Cardiac muscle cell (in vitro differentiated cells and primary cell): ENCODE measurements at regions not wholly inside any gene's neighbourhood (a gene's known extent, or its start where the extent isn't known, plus 50 kb on each side); places are given as distances from the start of the nearest gene placed in this dataset.

Experiments used
- DNase-seq, 2 donors: peaks; one replicate each; pipeline versions ENCODE4 v3.0.0 to v3.0.0-alpha.2; 2010 to 2017; ENCODE audit warnings: low read depth in 1 of 2, low spot score in 1 of 2
- H3K27ac ChIP-seq: fragments of 200-600 bp; sonication (generic); 2 replicates; pipeline ENCODE4 v1.5.1; 2016
- H3K27me3 ChIP-seq: fragments of 200-600 bp; sonication (generic); 2 replicates; pipeline ENCODE4 v1.6.0; 2016; ENCODE audit warnings: control low read depth
- H3K36me3 ChIP-seq: fragments of 200-600 bp; sonication (generic); 2 replicates; pipeline ENCODE4 v1.5.1; 2016; ENCODE audit warnings: control low read depth
- H3K4me1 ChIP-seq: fragments of 200-600 bp; sonication (generic); 2 replicates; pipeline ENCODE4 v1.8.1; 2017; ENCODE audit warnings: low read depth, mild to moderate bottlenecking, mixed run types
- H3K4me3 ChIP-seq: fragments of 200-600 bp; sonication (generic); 2 replicates; pipeline ENCODE4 v1.5.1; 2016; ENCODE audit warnings: mild to moderate bottlenecking
- H3K9me3 ChIP-seq: fragments of 200-600 bp; sonication (generic); 2 replicates; pipeline ENCODE4 v1.5.1; 2017; ENCODE audit warnings: low read depth, mild to moderate bottlenecking, control low read depth
- CTCF ChIP-seq: IDR thresholded peaks from 2 replicates; pipeline ENCODE4 v1.5.1; 2012; ENCODE audit warnings: low read depth, mild to moderate bottlenecking, low read length

- Histone ChIP-seq H3K27ac (no peak overlapping the region), H3K4me3 (no peak overlapping the region), H3K36me3 (no peaks in the 10 kb centered on the region), H3K27me3 (no peaks in the 10 kb centered on the region), H3K4me1 (no peaks in the 10 kb centered on the region), H3K9me3 (no peaks in the 10 kb centered on the region)
- TF ChIP-seq CTCF = no peak
- no peak for DNase-seq
Observed at GRCh38 chr10:129005804-129006203, 461.2 kb upstream of the MGMT start.

GRCh38 chr10:129018511-129018910, 448.5 kb upstream of the MGMT start:
- peaks cover 7% of the 10 kb centered on the region for H3K4me1 ChIP-seq
- TF ChIP-seq CTCF = no peak
- no peak overlapping the region for H3K27ac ChIP-seq
- H3K4me3 ChIP-seq = no peak overlapping the region
- no peak for DNase-seq
- H3K36me3 ChIP-seq = no peaks in the 10 kb centered on the region
- H3K27me3 ChIP-seq = no peaks in the 10 kb centered on the region
- no peaks in the 10 kb centered on the region for H3K9me3 ChIP-seq

- no peaks in the 10 kb centered on the region for H3K9me3 ChIP-seq
- no peaks in the 10 kb centered on the region for H3K27me3 ChIP-seq
- H3K36me3 ChIP-seq = no peaks in the 10 kb centered on the region
- H3K4me3 ChIP-seq = no peak overlapping the region
- no peak overlapping the region for H3K27ac ChIP-seq
- peak in 1 of 2 donors; percentile 55 for DNase-seq
- no peak for TF ChIP-seq CTCF
- peaks cover 7% of the 10 kb centered on the region for H3K4me1 ChIP-seq
Observed at GRCh38 chr10:129020651-129021330, 446.2 kb upstream of the MGMT start.

GRCh38 chr10:129021594-129022304, 445.3 kb upstream of the MGMT start:
- Histone ChIP-seq H3K36me3 (no peaks in the 10 kb centered on the region), H3K4me3 (no peak overlapping the region), H3K4me1 (peaks cover 7% of the 10 kb centered on the region), H3K27ac (no peak overlapping the region), H3K27me3 (no peaks in the 10 kb centered on the region), H3K9me3 (no peaks in the 10 kb centered on the region)
- peak; percentile 67 to 68 for DNase-seq
- no peak for TF ChIP-seq CTCF

GRCh38 chr10:129023082-129023481, 444.0 kb upstream of the MGMT start:
- Histone ChIP-seq H3K27me3 (no peaks in the 10 kb centered on the region), H3K9me3 (no peaks in the 10 kb centered on the region), H3K36me3 (no peaks in the 10 kb centered on the region), H3K4me3 (no peak overlapping the region), H3K4me1 (peaks cover 7% of the 10 kb centered on the region), H3K27ac (no peak overlapping the region)
- TF ChIP-seq CTCF = no peak
- DNase-seq = peak in 1 of 2 donors; percentile 19
